ENCODE measurements at regions not wholly inside any gene's neighbourhood (a gene's known extent, or its start where the extent isn't known, plus 50 kb on each side); places are given as distances from the start of the nearest gene placed in this dataset.
"Not testable (repeated sequence)": the region's sequence is repeated elsewhere in the genome, so short reads cannot be mapped to it uniquely, and the experiment has no call there.

- DNase-seq (ENCODE audit: low spot score) = no peak
Observed at GRCh38 chr17:14547556-14547955, 246.7 kb downstream of the HS3ST3B1 start.

GRCh38 chr17:14547016-14547415 lies 246.1 kb downstream of the HS3ST3B1 start:
- no peak for DNase-seq (ENCODE audit: low spot score)

- DNase-seq (ENCODE audit: low spot score) = no peak
Observed at GRCh38 chr17:14545156-14545906, 244.4 kb downstream of the HS3ST3B1 start.

- DNase-seq (ENCODE audit: low spot score) = no peak
Observed at GRCh38 chr17:14541714-14542113, 240.8 kb downstream of the HS3ST3B1 start.

- no peak for DNase-seq (ENCODE audit: low spot score)
Observed at GRCh38 chr17:14539801-14540200, 238.9 kb downstream of the HS3ST3B1 start.

- DNase-seq (ENCODE audit: low spot score) = not testable (repeated sequence)
Observed at GRCh38 chr17:14532242-14532641, 231.4 kb downstream of the HS3ST3B1 start.

GRCh38 chr17:14525551-14526455 lies 224.9 kb downstream of the HS3ST3B1 start:
- DNase-seq (ENCODE audit: low spot score) = no peak

- DNase-seq (ENCODE audit: low spot score) = no peak
Observed at GRCh38 chr17:14522795-14523387, 222.0 kb downstream of the HS3ST3B1 start.

- not testable (repeated sequence) for DNase-seq (ENCODE audit: low spot score)
Observed at GRCh38 chr17:14518919-14519318, 218.0 kb downstream of the HS3ST3B1 start.

- no peak for DNase-seq (ENCODE audit: low spot score)
Observed at GRCh38 chr17:14514973-14515372, 214.1 kb downstream of the HS3ST3B1 start.

GRCh38 chr17:14513835-14514234 lies 213.0 kb downstream of the HS3ST3B1 start:
- no peak for DNase-seq (ENCODE audit: low spot score)

- DNase-seq (ENCODE audit: low spot score) = no peak
Observed at GRCh38 chr17:14510136-14510535, 209.3 kb downstream of the HS3ST3B1 start.

GRCh38 chr17:14508156-14508555 lies 207.3 kb downstream of the HS3ST3B1 start:
- DNase-seq (ENCODE audit: low spot score) = no peak

GRCh38 chr17:14506364-14506763 lies 205.5 kb downstream of the HS3ST3B1 start:
- no peak for DNase-seq (ENCODE audit: low spot score)

GRCh38 chr17:14505606-14506005 lies 204.7 kb downstream of the HS3ST3B1 start:
- no peak for DNase-seq (ENCODE audit: low spot score)

GRCh38 chr17:14499976-14500375 lies 199.1 kb downstream of the HS3ST3B1 start:
- DNase-seq (ENCODE audit: low spot score) = no peak

- no peak for DNase-seq (ENCODE audit: low spot score)
Observed at GRCh38 chr17:14498812-14499211, 197.9 kb downstream of the HS3ST3B1 start.

GRCh38 chr17:14494161-14494560 lies 193.3 kb downstream of the HS3ST3B1 start:
- no peak for DNase-seq (ENCODE audit: low spot score)

GRCh38 chr17:14489986-14490385 lies 189.1 kb downstream of the HS3ST3B1 start:
- no peak for DNase-seq (ENCODE audit: low spot score)

GRCh38 chr17:14488958-14489550 lies 188.2 kb downstream of the HS3ST3B1 start:
- DNase-seq (ENCODE audit: low spot score) = no peak

GRCh38 chr17:14487068-14487467 lies 186.2 kb downstream of the HS3ST3B1 start:
- DNase-seq (ENCODE audit: low spot score) = no peak

- DNase-seq (ENCODE audit: low spot score) = no peak
Observed at GRCh38 chr17:14482715-14483114, 181.8 kb downstream of the HS3ST3B1 start.

Data from CD4-positive, alpha-beta T cell treated with Interleukin-6 at 100 ng/mL for 8 hours (primary cell).